Neural cell (in vitro differentiated cells): ENCODE measurements at regions not wholly inside any gene's neighbourhood (a gene's known extent, or its start where the extent isn't known, plus 50 kb on each side); places are given as distances from the start of the nearest gene placed in this dataset.
A peak's percentile ranks its signal among the peaks of the same experiment; 100 is the strongest.

Experiments
- H2AFZ ChIP-seq: fragments of 200-600, 300-800 bp; sonication (generic), shearing (Covaris generic); 2 replicates; pipeline ENCODE4 v1.6.0; 2014; ENCODE audit warnings: low read depth, mild to moderate bottlenecking, antibody characterized with exemption, low read length, moderate library complexity
- H3F3A ChIP-seq: fragments of 200-600 bp; shearing (Covaris generic); 2 replicates; pipeline ENCODE4 v1.6.1; 2016; ENCODE audit warnings: mild to moderate bottlenecking, moderate library complexity, mixed read lengths, antibody characterized with exemption, low read length; ENCODE audit not compliant: insufficient read depth, poor library complexity, severe bottlenecking
- H3K27ac ChIP-seq: fragments of 200-600, 300-800 bp; sonication (generic), shearing (Covaris generic); 2 replicates; pipeline ENCODE4 v1.5.1; 2014; ENCODE audit warnings: mild to moderate bottlenecking, low read length, moderate library complexity
- H3K27me3 ChIP-seq: fragments of 300-800, 200-600 bp; sonication (generic), shearing (Covaris generic); 2 replicates; pipeline ENCODE4 v1.6.0; 2014; ENCODE audit warnings: mild to moderate bottlenecking, low read depth, low read length, moderate library complexity; ENCODE audit not compliant: insufficient read depth
- H3K36me3 ChIP-seq: fragments of 300-800, 200-600 bp; sonication (generic), shearing (Covaris generic); 2 replicates; pipeline ENCODE4 v1.5.1; 2014; ENCODE audit warnings: mild to moderate bottlenecking, antibody characterized with exemption, low read length, moderate library complexity; ENCODE audit not compliant: insufficient read depth
- H3K4me2 ChIP-seq: fragments of 300-800, 200-600 bp; sonication (generic), shearing (Covaris generic); 2 replicates; pipeline ENCODE4 v1.6.0; 2014; ENCODE audit warnings: mild to moderate bottlenecking, low read length
- H3K4me3 ChIP-seq: fragments of 300-800, 200-600 bp; sonication (generic), shearing (Covaris generic); 2 replicates; pipeline ENCODE4 v1.5.1; 2014; ENCODE audit warnings: mild to moderate bottlenecking, low read length, moderate library complexity
- H3K79me2 ChIP-seq: fragments of 200-600 bp; shearing (Covaris generic); replicated peaks from 2 replicates; pipeline ENCODE4 v1.6.0; 2014; ENCODE audit warnings: mild to moderate bottlenecking, low read length, moderate library complexity; ENCODE audit not compliant: insufficient read depth
- H3K9ac ChIP-seq: fragments of 300-800, 200-600 bp; sonication (generic), shearing (Covaris generic); 2 replicates; pipeline ENCODE4 v1.6.1; 2016; ENCODE audit warnings: mild to moderate bottlenecking, low read length, mixed read lengths
- H3K9me2 ChIP-seq: fragments of 200-600 bp; shearing (Covaris generic); 2 replicates; pipeline ENCODE4 v1.6.1; 2016; ENCODE audit warnings: mild to moderate bottlenecking, low read length, mixed read lengths; ENCODE audit not compliant: insufficient read depth
- H3K9me3 ChIP-seq: fragments of 200-600, 300-800 bp; sonication (generic), shearing (Covaris generic); 2 replicates; pipeline ENCODE4 v1.6.1; 2016; ENCODE audit warnings: mild to moderate bottlenecking, mixed run types, low read length, moderate library complexity, mixed read lengths
- H4K20me1 ChIP-seq: fragments of 200-600 bp; shearing (Covaris generic); 2 replicates; pipeline ENCODE4 v1.6.1; 2016; ENCODE audit warnings: mild to moderate bottlenecking, mixed run types; ENCODE audit not compliant: insufficient read depth
- CTCF ChIP-seq: fragments of 450-650 bp; IDR thresholded peaks from 2 replicates; pipeline ENCODE4 v1.5.1; 2014; ENCODE audit warnings: antibody characterized with exemption, mild to moderate bottlenecking, moderate library complexity; ENCODE audit not compliant: poor library complexity, severe bottlenecking
- EP300 ChIP-seq: fragments of 450-650 bp; conservative IDR thresholded peaks from 2 replicates; pipeline ENCODE4 v1.6.1; 2014; ENCODE audit warnings: antibody characterized with exemption, mild to moderate bottlenecking, moderate library complexity; ENCODE audit not compliant: poor library complexity, severe bottlenecking
- EZH2 ChIP-seq: fragments of 200-600, 300-800 bp; shearing (Covaris generic), sonication (generic); IDR thresholded peaks from 2 replicates; pipeline ENCODE4 v1.6.1; 2014; ENCODE audit warnings: antibody characterized with exemption, low read length, borderline replicate concordance, mild to moderate bottlenecking; ENCODE audit not compliant: insufficient read depth, poor library complexity, severe bottlenecking
- MXI1 ChIP-seq: fragments of 450-650 bp; conservative IDR thresholded peaks from 2 replicates; pipeline ENCODE4 v1.6.1; 2014; ENCODE audit warnings: antibody characterized with exemption, mild to moderate bottlenecking; ENCODE audit not compliant: poor library complexity, severe bottlenecking
- POLR2AphosphoS5 ChIP-seq: IDR thresholded peaks from 2 replicates; pipeline ENCODE4 v1.6.1; 2012
- RAD21 ChIP-seq: fragments of 450-650 bp; conservative IDR thresholded peaks from 2 replicates; pipeline ENCODE4 v1.6.1; 2014; ENCODE audit warnings: antibody characterized with exemption, mild to moderate bottlenecking, moderate library complexity
- SMC3 ChIP-seq: fragments of 450-650 bp; conservative IDR thresholded peaks from 2 replicates; pipeline ENCODE4 v1.6.1; 2014; ENCODE audit warnings: antibody characterized with exemption, mild to moderate bottlenecking, moderate library complexity; ENCODE audit not compliant: poor library complexity
- TAF1 ChIP-seq: IDR thresholded peaks from 2 replicates; pipeline ENCODE4 v1.6.1; 2012; ENCODE audit warnings: low read depth
- TF ChIP-seq, protein P1 (sequence below): IDR thresholded peaks from 2 replicates; pipeline ENCODE4 v1.6.1; 2012; ENCODE audit warnings: borderline replicate concordance

DNA sequence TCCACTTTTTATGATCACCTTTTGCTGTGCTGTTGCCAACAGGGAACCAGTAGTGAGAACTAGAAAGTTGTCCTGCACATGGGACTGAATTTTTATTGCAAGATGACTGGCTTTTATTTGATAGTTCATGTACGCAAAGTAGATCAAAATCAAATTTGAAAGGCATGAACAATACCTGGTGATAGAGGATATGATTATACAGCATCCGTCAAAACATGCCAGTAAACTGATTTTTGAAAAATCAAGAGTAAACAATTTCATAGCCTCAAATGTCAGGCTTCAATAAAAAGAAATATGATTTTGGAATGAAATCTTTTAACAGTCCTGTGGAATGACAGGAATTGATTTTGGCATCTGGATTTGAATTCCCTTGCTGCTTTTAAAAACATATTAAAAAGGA, 219.6 kb upstream of the LRRN1 start:
- no peak overlapping the region for H3K4me3 ChIP-seq
- no peak overlapping the region for H3K9ac ChIP-seq
- no peaks in the 10 kb centered on the region for H3F3A ChIP-seq
- H3K36me3 ChIP-seq, result no peaks in the 10 kb centered on the region
- no peaks in the 10 kb centered on the region for H3K27me3 ChIP-seq
- peak; percentile 63 for TF ChIP-seq POLR2AphosphoS5
- peak; percentile 78 for TF ChIP-seq EP300
- no peak for TF ChIP-seq MXI1
- no peak overlapping the region for H2AFZ ChIP-seq
- no peaks in the 10 kb centered on the region for H3K9me3 ChIP-seq
- H4K20me1 ChIP-seq, result no peaks in the 10 kb centered on the region
- no peaks in the 10 kb centered on the region for H3K9me2 ChIP-seq
- no peak overlapping the region for H3K27ac ChIP-seq
- H3K79me2 ChIP-seq, result no peaks in the 10 kb centered on the region
- no peak overlapping the region for H3K4me2 ChIP-seq

GRCh38 chr3:3578718-3579117, 220.5 kb upstream of the LRRN1 start:
- H3K27me3 ChIP-seq, result no peaks in the 10 kb centered on the region
- H3F3A ChIP-seq, result no peaks in the 10 kb centered on the region
- no peak overlapping the region for H3K9ac ChIP-seq
- TF ChIP-seq RAD21 (no peak), EZH2 (no peak), CTCF (no peak), EP300 (no peak), SMC3 (no peak), MXI1 (no peak), POLR2AphosphoS5 (no peak), TAF1 (no peak)
- TF ChIP-seq, protein P1, sequence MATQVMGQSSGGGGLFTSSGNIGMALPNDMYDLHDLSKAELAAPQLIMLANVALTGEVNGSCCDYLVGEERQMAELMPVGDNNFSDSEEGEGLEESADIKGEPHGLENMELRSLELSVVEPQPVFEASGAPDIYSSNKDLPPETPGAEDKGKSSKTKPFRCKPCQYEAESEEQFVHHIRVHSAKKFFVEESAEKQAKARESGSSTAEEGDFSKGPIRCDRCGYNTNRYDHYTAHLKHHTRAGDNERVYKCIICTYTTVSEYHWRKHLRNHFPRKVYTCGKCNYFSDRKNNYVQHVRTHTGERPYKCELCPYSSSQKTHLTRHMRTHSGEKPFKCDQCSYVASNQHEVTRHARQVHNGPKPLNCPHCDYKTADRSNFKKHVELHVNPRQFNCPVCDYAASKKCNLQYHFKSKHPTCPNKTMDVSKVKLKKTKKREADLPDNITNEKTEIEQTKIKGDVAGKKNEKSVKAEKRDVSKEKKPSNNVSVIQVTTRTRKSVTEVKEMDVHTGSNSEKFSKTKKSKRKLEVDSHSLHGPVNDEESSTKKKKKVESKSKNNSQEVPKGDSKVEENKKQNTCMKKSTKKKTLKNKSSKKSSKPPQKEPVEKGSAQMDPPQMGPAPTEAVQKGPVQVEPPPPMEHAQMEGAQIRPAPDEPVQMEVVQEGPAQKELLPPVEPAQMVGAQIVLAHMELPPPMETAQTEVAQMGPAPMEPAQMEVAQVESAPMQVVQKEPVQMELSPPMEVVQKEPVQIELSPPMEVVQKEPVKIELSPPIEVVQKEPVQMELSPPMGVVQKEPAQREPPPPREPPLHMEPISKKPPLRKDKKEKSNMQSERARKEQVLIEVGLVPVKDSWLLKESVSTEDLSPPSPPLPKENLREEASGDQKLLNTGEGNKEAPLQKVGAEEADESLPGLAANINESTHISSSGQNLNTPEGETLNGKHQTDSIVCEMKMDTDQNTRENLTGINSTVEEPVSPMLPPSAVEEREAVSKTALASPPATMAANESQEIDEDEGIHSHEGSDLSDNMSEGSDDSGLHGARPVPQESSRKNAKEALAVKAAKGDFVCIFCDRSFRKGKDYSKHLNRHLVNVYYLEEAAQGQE, result no peak
- H3K79me2 ChIP-seq, result no peaks in the 10 kb centered on the region
- no peak overlapping the region for H3K27ac ChIP-seq
- no peaks in the 10 kb centered on the region for H3K9me2 ChIP-seq
- no peak overlapping the region for H3K4me2 ChIP-seq
- no peak overlapping the region for H2AFZ ChIP-seq
- H3K4me3 ChIP-seq, result no peak overlapping the region
- H3K36me3 ChIP-seq, result no peaks in the 10 kb centered on the region
- H4K20me1 ChIP-seq, result no peaks in the 10 kb centered on the region
- H3K9me3 ChIP-seq, result no peaks in the 10 kb centered on the region

- no peaks in the 10 kb centered on the region for H4K20me1 ChIP-seq
- no peak overlapping the region for H3K4me3 ChIP-seq
- no peak overlapping the region for H2AFZ ChIP-seq
- no peak overlapping the region for H3K4me2 ChIP-seq
- no peaks in the 10 kb centered on the region for H3K36me3 ChIP-seq
- no peaks in the 10 kb centered on the region for H3K9me3 ChIP-seq
- no peak overlapping the region for H3K9ac ChIP-seq
- H3K79me2 ChIP-seq, result no peaks in the 10 kb centered on the region
- H3F3A ChIP-seq, result no peaks in the 10 kb centered on the region
- H3K27ac ChIP-seq, result no peak overlapping the region
- H3K9me2 ChIP-seq, result no peaks in the 10 kb centered on the region
- TF ChIP-seq CTCF, result no peak
- TF ChIP-seq EZH2, result no peak
- TF ChIP-seq MXI1, result no peak
- no peak for TF ChIP-seq EP300
- TF ChIP-seq POLR2AphosphoS5, result no peak
- TF ChIP-seq TAF1, result no peak
- TF ChIP-seq SMC3, result no peak
- no peak for TF ChIP-seq RAD21
- TF ChIP-seq, protein P1, result no peak
- no peaks in the 10 kb centered on the region for H3K27me3 ChIP-seq
Measured at GRCh38 chr3:3577823-3578222, 221.4 kb upstream of the LRRN1 start.
